GM13976 (cell line): ENCODE measurements at regions not wholly inside any gene's neighbourhood (a gene's known extent, or its start where the extent isn't known, plus 50 kb on each side); places are given as distances from the start of the nearest gene placed in this dataset.
"Not testable (repeated sequence)": the region's sequence is repeated elsewhere in the genome, so short reads cannot be mapped to it uniquely, and the experiment has no call there.

Experiments
- DNase-seq: peaks from one replicate; pipeline ENCODE4 v3.0.0; 2012; ENCODE audit warnings: low spot score
- in situ Hi-C: fragments of 300-500 bp; cut with MboI; formaldehyde crosslinking; loops from one replicate; pipeline ENCODE4 v1.12.0; 2022; ENCODE audit warnings: low sequenced_read_pairs, mixed read lengths, inconsistent platforms; ENCODE audit not compliant: unreplicated experiment
- TF ChIP-seq, protein P1 (sequence below): IDR thresholded peaks from 2 replicates; pipeline ENCODE4 v1.5.1; 2012; ENCODE audit warnings: borderline replicate concordance, mild to moderate bottlenecking; ENCODE audit not compliant: insufficient read depth; ENCODE audit errors: extremely low read depth, missing control alignments, control extremely low read depth

DNA sequence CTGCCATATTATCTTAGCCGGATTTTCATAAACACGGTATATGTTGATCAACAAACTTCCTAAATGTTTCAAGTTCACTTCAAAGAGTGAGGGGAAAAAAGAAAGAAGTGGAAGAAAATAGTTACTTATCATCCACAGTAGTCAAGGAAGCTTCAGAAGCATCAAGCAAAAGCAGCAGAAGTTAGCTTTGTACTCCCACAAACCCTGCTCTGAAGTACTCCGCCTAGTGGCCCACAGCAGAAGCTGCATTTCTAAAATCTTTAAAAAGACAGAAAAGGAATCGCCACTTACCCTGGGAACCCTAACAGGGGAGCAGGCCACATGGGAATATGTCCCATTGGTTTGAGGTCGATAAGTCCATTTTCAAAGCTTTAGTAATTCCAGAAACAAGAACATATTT is 158.1 kb downstream of the FOXD4L6 start:
- DNase-seq, in situ Hi-C loops: not testable (repeated sequence)

DNA sequence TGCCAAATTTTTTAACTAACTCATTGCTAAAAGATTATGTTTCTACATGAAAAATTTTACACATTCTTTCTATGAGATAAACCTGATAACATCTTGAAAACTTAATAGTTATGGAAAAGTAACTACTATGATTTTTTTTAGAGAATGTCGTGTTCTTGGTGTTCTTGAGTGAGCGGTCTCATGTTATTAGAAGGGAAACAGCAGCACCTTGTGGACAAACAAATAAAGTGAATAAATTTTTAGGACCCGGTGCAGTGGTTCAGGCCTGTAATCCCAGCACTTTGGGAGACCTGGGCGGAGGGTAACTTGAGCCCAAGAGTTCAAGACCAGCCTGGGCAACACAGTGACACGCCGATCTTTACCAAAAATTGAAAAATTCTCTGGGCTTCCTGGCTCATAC is 166.0 kb downstream of the FOXD4L6 start:
- DNase-seq, in situ Hi-C loops: not testable (repeated sequence)

DNA sequence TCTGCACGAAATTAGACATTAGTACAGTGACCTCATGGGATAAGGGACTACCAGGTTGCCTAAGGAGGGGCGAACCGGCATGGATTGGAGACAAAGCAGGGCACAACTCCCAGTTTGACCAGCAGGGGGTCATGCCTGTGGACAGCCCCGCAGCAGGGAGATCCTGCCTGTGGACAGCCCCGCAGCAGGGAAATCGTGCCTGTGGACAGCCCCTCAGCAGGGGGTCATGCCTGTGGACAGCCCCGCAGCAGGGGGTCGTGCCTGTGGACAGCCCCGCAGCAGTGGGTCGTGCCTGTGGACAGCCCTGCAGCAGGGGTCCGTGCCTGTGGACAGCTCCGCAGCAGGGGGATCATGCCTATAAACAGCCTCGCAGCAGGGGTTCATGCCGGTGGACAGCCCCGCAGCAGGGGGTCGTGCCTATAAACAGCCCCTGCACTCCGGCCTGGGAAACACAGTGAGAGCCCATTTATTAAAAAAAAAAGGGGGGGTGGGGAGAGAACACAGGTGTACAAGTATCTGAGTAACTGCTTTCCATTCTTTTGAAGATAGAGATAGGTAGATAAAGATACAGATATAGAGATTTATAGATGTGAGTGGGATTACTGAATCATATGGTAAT is 176.5 kb downstream of the FOXD4L6 start:
- in situ Hi-C loops, result not testable (repeated sequence)

DNA sequence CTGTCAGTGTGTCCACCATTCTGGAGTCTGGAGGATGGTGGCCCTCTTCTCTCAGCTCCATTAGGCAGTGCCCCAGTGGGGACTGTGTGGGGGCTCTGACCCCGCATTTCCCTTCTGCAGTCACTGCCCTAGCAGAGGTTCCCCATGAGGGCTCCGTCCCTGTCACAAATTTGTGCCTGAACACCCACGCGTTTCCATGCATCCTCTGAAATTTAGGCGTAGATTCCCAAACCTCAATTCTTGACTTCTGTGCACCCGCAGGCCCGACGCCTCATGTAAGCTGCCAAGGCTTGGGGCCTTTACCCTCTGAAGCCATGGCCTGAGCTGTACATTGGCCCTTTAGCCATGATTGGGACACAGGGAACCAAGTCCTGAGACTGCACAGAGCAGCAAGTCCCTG is 182.3 kb downstream of the FOXD4L6 start:
- in situ Hi-C loops, DNase-seq: not testable (repeated sequence)

More for the DNA sequence above, 176.5 kb downstream of the FOXD4L6 start:
- not testable (repeated sequence) for DNase-seq

DNA sequence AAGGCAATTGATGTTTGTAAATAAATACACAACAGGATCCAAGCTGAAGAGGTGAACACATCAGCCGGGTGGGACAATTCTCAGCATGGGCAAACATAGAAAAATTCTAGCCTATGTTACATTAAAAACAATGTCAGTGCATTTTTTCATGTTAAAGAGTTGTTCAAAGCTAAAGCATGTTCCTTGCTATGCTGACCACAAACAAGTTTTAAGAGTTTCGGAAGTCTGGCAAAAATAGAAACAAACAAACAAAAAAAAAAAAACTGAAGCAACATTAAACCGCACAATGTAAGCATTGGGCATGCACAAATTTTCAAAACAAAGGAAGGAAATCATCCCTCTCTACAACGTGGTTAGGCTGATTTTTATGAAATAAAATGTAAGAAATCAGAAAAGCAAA is 185.8 kb downstream of the FOXD4L6 start:
- in situ Hi-C loops, DNase-seq: not testable (repeated sequence)

DNA sequence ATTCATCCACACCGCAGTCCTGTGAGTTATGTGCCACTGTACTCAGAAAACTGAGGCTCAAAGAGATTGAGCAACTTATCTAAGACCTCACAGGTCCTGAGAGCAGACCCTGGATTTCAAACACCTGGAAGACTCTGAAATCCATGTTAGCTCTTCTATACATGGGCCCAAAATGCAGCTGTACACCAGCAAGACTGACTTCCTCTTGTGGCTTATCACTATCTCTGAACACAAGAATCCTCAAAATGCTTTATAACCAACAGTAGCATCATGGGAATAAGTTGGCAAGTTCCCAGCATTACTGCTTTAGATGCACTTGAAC is 188.6 kb downstream of the FOXD4L6 start:
- in situ Hi-C loops, result not testable (repeated sequence)

DNA sequence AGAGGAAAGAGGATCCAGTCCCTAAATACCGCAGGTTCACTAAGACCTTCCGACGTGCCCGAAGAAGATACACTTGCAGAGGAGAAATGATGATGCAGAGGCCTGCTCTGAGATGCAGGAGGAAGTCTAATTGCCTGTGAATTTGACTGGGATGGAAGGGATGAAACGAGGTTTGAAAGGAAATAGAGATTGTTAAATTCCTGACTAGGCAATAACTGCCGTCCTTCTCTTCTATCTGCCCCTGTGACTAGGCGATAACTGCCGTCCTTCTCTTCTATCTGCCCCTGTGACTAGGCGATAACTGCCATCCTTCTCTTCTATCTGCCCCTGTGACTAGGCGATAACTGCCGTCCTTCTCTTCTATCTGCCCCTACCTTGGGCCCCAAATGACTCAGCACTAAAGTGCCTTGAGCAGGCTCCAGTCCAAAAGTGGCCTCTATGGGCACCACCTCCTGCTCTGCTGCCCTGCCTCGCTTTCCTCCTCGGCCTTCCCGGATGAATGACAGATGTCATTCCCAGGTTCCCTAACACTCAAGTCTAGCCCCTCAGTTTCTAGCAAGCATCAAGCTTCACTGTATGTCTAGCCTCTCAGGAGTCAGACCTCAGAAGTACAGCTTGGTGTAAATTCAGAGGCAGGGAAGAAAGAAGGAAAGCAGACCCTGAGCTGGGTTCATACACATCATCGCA is 189.1 kb downstream of the FOXD4L6 start:
- DNase-seq, in situ Hi-C loops: not testable (repeated sequence)

More for the DNA sequence above, 188.6 kb downstream of the FOXD4L6 start:
- not testable (repeated sequence) for DNase-seq

DNA sequence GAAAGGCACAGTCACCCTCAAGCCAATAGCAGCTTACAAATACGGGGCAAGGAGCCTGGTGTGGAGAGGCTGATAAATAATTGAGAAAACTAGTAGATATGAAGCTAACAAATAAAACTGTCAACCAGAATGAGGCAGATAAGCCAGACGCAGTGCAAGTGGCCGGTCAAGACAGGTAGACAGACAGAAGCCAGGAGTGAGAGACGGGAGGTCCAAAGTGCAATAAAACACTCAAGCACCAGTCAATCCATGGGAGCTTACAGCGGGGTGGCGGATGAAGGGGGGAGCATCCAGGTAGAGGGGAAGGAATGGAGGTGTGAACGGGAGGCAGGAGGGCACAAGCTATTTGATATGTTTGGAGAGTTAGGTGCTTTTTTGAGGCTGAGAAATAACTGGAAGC is 193.1 kb downstream of the FOXD4L6 start:
- TF ChIP-seq, protein P1, sequence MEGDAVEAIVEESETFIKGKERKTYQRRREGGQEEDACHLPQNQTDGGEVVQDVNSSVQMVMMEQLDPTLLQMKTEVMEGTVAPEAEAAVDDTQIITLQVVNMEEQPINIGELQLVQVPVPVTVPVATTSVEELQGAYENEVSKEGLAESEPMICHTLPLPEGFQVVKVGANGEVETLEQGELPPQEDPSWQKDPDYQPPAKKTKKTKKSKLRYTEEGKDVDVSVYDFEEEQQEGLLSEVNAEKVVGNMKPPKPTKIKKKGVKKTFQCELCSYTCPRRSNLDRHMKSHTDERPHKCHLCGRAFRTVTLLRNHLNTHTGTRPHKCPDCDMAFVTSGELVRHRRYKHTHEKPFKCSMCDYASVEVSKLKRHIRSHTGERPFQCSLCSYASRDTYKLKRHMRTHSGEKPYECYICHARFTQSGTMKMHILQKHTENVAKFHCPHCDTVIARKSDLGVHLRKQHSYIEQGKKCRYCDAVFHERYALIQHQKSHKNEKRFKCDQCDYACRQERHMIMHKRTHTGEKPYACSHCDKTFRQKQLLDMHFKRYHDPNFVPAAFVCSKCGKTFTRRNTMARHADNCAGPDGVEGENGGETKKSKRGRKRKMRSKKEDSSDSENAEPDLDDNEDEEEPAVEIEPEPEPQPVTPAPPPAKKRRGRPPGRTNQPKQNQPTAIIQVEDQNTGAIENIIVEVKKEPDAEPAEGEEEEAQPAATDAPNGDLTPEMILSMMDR, result no peak
- DNase-seq, result no peak
- in situ Hi-C loops, result no loop called here

DNA sequence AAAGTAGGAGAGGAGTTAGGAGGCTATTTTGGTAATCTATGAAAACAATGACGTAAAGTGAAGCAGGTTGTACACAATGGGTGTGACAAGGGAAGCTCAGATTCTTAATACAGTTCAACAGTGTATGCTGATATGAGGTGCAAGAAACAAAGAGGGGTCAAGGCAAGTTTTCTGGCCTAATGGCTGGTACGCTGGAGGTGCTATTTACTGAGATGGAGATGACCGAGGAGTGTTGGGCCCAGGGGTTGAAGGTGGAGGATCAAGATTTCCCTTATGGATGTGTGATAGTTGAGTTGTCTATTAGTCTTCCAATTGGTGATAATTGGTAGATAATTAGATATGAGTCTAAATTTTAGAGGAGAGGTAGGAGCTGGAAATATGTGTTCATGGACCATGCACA is 194.0 kb downstream of the FOXD4L6 start:
- DNase-seq, in situ Hi-C loops: not testable (repeated sequence)

DNA sequence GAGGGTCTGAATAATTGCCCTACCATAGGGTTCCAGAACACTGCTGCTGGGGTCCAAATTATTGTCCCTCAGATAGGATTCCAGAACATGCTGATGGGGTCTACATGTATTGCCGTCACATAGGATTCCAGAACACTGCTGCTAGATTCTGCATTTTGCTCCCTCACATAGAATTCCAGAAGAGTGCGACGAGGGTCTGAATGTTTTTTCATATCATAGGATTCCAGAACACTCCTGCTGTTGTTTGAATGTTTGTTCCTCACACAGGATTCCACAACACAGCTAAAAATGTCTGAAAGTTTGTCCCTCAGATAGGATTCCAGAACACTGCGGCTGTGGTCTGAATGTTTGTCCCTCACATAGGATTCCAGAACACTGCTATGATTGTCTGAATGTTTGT is 198.1 kb downstream of the FOXD4L6 start:
- in situ Hi-C loops, result not testable (repeated sequence)

DNA sequence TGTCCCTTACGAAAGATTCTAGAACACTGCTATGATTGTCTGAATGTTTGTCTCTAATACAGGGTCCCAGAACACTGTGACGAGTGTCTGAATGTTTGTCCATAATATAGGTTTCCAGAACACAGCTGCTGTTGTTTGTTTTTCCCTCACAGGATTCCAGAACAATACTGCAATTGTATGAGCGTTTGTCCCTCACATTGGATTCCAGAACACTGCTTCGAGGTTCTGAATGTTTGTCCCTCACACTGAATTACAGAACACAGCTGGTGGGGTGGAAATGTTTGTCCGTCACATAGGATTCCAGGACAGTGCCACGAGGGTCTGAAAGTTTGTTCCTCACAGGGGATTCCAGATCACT is 199.0 kb downstream of the FOXD4L6 start:
- in situ Hi-C loops, DNase-seq: not testable (repeated sequence)

More for the DNA sequence above, 198.1 kb downstream of the FOXD4L6 start:
- not testable (repeated sequence) for DNase-seq

DNA sequence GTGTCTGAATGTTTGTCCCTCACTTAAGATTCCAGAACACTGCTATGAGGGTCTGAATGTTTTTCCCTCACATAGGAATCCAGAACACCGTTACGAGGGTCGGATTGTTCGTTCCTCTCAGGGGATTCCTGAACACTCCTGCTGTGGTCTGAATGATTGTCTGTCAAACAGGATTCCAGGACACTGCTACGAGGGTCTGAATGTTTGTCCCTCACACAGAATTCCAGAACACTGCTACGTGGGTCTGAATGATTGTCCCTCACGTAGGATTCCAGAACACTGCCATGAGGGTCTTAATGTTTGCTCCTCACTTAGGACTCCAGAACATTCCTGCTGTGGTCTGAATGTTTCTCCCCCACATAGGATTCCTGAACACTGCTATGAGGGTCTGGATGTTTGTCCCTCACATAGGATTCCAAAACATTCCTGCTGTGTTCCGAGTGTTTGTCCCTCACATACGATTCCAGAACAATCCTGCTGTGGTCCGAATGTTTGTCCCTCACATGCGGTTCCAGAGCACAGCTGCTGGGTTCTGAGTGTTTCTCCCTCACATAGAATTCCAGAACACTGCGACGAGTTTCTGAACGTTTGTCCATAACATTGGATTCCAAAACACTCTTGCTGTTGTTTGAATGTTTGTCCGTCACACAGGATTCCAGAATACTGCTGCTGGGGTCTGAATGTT is 199.5 kb downstream of the FOXD4L6 start:
- in situ Hi-C loops, result no loop called here
- DNase-seq, result no peak
- TF ChIP-seq, protein P1, result no peak
